SJSA1 (cell line): ENCODE measurements at regions not wholly inside any gene's neighbourhood (a gene's known extent, or its start where the extent isn't known, plus 50 kb on each side); places are given as distances from the start of the nearest gene placed in this dataset.
"Not testable (repeated sequence)": the region's sequence is repeated elsewhere in the genome, so short reads cannot be mapped to it uniquely, and the experiment has no call there.

Experiments
- DNase-seq, 2 experiments: peaks; one replicate each; pipeline ENCODE4 v3.0.0-alpha.2; 2015 to 2020; ENCODE audit warnings: low spot score in 2 of 2, low read depth in 1 of 2
- H3K27ac ChIP-seq: fragments of 250-450 bp; sonication (Bioruptor Pico); 2 replicates; pipeline ENCODE4 v1.5.1; 2020; ENCODE audit warnings: mild to moderate bottlenecking, moderate library complexity
- H3K27me3 ChIP-seq: fragments of 250-450 bp; sonication (Bioruptor Pico); replicated peaks from 2 replicates; pipeline ENCODE4 v1.5.1; 2020; ENCODE audit warnings: mild to moderate bottlenecking, moderate library complexity
- H3K36me3 ChIP-seq: fragments of 250-450 bp; sonication (Bioruptor Pico); 2 replicates; pipeline ENCODE4 v1.5.1; 2020; ENCODE audit warnings: mild to moderate bottlenecking
- H3K4me1 ChIP-seq: fragments of 250-450 bp; sonication (Bioruptor Pico); replicated peaks from 2 replicates; pipeline ENCODE4 v1.6.1; 2021; ENCODE audit warnings: mild to moderate bottlenecking
- H3K4me3 ChIP-seq: fragments of 250-450 bp; sonication (Bioruptor Pico); 2 replicates; pipeline ENCODE4 v1.5.1; 2020; ENCODE audit warnings: mild to moderate bottlenecking
- H3K9me3 ChIP-seq: fragments of 250-450 bp; sonication (Bioruptor Pico); replicated peaks from 2 replicates; pipeline ENCODE4 v1.5.1; 2020; ENCODE audit warnings: mild to moderate bottlenecking

DNA sequence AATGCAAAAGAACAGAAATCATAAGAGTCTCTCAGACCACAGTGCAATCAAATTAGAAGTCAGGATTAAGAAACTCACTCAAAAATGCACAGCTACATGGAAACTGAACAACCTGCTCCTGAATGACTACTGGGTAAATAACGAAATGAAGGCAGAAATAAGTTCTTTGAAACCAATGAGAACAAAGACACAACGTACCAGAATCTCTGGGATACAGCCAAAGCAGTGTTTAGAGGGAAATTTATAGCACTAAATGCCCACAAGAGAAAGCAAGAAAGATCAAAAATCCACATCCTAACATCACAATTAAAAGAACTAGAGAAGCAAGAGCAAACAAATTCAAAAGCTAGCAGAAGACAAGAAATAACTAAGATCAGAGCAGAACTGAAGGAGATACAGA is 160.5 kb upstream of the ZNF648 start:
- H3K4me3 ChIP-seq, H3K9me3 ChIP-seq, H3K36me3 ChIP-seq, H3K27ac ChIP-seq, H3K4me1 ChIP-seq, H3K27me3 ChIP-seq, DNase-seq: not testable (repeated sequence)

DNA sequence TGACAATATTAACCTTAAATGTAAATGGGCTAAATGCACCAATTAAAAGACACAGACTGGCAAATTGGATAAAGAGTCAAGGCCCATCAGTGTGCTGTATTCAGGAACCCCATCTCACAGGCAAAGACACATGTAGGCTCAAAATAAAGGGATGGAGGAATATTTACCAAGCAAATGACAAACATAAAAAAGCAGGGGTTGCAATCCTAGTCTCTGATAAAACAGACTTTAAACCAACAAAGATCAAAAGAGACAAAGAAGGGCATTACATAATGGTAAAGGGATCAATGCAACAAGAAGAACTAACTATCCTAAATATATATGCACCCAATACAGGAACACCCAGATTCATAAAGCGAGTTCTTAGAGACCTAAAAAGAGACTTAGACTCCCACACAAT is 159.9 kb upstream of the ZNF648 start:
- H3K4me1 ChIP-seq, H3K9me3 ChIP-seq, H3K36me3 ChIP-seq, H3K27me3 ChIP-seq, H3K4me3 ChIP-seq, DNase-seq, H3K27ac ChIP-seq: not testable (repeated sequence)

DNA sequence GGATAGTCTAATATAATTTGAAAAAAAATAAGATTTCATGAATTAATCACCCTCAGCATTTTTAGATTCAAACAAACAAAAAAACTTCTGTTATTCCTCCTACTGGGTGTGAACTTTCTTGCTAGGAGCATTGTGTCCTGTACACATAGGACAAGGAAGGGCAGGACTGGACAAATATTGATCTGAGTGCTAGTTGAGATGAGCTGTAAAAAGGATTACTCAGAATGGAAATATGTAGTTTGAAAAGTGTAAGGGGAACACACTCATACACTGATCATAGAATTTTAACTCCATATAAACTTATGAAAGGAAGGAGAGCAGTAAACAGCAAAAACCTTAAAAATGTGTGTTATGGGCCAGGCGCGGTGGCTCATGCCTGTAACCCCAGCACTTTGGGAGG is 156.5 kb upstream of the ZNF648 start:
- no peaks in the 10 kb centered on the region for H3K4me1 ChIP-seq
- H3K9me3 ChIP-seq = no peaks in the 10 kb centered on the region
- no peak for DNase-seq
- H3K4me3 ChIP-seq = no peak overlapping the region
- no peaks in the 10 kb centered on the region for H3K27me3 ChIP-seq
- H3K36me3 ChIP-seq = no peaks in the 10 kb centered on the region
- H3K27ac ChIP-seq = no peak overlapping the region

DNA sequence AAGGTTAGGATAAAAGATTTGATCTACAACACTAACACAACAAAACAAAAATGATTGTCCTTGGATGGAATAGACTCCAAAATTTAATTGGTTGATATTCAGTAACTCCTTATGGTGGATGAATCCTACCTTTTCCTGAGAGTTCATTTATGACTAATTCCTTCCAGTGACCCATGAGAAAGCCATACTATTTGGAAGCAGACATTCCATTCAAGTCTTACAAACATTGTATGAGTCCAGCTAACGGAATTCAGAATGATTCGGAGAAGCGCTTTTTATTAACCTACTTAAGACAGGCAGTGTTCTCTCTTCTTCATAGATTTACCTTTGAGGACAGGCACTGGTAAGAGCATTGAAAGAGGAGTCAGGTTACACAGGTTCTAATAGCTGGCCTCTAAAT is 155.6 kb upstream of the ZNF648 start:
- H3K4me3 ChIP-seq = no peak overlapping the region

DNA sequence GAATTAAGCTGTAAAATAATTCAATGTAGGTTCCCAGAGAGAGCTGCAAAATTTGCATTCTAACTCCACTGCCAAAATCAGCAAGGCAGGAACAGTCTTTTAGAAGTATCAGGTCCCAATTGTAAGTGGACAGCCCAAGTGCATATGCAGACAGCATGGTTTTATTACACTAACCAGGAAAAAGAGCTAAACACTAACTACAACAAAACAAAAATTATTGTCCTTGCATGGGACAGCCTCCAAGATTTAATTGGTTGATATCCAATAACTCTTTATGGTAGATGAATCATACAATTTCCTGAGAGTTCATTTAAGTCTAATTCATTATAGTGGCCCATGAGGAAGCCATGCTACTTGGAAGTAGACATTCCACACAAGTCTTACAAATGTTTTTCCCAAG is 154.3 kb upstream of the ZNF648 start:
- H3K9me3 ChIP-seq = no peaks in the 10 kb centered on the region
- no peaks in the 10 kb centered on the region for H3K4me1 ChIP-seq
- no peak overlapping the region for H3K27ac ChIP-seq
- DNase-seq = no peak
- H3K27me3 ChIP-seq = no peaks in the 10 kb centered on the region
- H3K4me3 ChIP-seq = no peak overlapping the region
- H3K36me3 ChIP-seq = no peaks in the 10 kb centered on the region

More for the DNA sequence above, 155.6 kb upstream of the ZNF648 start:
- DNase-seq = no peak
- Histone ChIP-seq H3K4me1 (no peaks in the 10 kb centered on the region), H3K27me3 (no peaks in the 10 kb centered on the region), H3K36me3 (no peaks in the 10 kb centered on the region), H3K9me3 (no peaks in the 10 kb centered on the region), H3K27ac (no peak overlapping the region)

DNA sequence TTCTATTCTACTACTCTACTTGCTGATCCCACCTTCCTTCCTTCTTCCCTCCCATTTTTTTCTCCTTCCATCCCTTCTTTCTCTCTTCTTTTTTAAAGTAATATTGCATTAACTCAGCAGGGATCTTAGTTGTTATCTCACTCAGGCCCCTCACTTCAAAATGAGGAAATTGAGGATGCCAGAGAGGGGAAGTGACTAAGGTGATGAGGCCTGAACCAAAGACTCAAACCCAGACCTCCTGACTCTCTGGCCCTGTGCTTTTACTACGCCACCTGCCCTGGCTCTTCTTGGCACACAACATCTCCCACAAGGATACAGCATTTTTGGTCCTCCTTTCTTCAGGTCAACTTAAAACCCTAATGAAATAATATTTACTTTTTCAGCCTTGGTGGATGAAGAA is 151.7 kb upstream of the ZNF648 start:
- Histone ChIP-seq H3K27ac (no peak overlapping the region), H3K4me1 (no peaks in the 10 kb centered on the region), H3K9me3 (no peaks in the 10 kb centered on the region), H3K36me3 (no peaks in the 10 kb centered on the region), H3K4me3 (no peak overlapping the region), H3K27me3 (no peaks in the 10 kb centered on the region)
- DNase-seq = no peak

DNA sequence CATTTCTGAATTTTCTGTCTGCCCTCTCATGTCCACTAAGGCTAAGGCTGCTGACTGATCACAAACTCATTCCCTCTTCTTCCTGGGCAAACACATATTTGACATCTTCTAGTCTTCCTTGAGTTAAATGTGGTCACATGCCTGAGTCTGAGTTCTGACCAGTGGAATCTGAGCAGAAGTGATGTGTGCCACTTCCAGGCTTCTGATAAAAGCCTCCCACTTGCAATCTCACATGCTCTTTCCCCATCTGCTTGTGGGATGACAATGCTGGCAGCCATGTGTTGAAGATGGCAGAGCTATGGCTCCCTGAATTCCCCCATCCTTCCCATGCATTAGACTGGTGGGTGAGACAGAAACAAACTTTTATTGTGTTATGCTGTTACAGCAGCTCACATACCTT is 149.9 kb upstream of the ZNF648 start:
- DNase-seq = no peak
- no peaks in the 10 kb centered on the region for H3K9me3 ChIP-seq
- no peaks in the 10 kb centered on the region for H3K27me3 ChIP-seq
- no peak overlapping the region for H3K4me3 ChIP-seq
- H3K27ac ChIP-seq = no peak overlapping the region
- H3K4me1 ChIP-seq = no peaks in the 10 kb centered on the region
- no peaks in the 10 kb centered on the region for H3K36me3 ChIP-seq

DNA sequence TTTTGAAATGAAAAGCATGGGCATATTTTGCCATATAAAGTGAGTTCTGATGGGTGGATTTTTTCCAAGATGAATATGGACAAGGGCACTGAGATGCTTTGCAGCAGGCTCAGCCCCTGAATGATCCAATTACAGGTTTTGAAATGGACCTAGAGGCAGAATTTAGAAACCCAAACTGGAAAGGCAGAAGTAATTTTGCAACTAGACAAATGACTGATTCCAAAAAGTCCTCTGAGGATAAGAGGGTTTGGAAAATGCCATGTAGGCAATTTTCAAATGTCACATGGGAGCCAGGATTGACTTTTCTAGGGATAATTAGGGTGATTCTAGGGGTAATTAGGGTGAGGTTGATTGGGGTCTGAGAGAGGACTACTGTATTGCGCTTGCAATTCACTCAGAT is 148.9 kb upstream of the ZNF648 start:
- Histone ChIP-seq H3K27me3 (no peaks in the 10 kb centered on the region), H3K4me3 (no peak overlapping the region), H3K36me3 (no peaks in the 10 kb centered on the region), H3K9me3 (no peaks in the 10 kb centered on the region), H3K27ac (no peak overlapping the region), H3K4me1 (no peaks in the 10 kb centered on the region)
- DNase-seq = no peak

DNA sequence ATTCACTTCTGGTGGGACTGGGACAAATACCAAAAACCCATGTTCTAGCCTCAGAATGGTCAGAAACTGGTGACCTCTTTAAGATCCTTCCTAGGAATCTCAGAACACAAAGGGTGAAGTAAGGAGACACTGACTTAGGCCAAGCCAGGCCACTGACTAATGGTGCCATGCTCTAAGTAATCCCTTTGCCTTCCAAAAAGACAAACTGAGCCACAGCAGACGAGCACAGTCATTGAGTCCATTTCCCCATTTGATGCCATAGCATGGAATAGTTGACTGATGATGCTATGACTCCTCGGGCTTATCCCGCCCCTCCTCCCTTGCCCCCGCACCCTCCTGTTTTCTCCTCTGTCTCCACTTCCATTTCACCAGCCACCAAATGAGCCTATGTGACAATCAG is 145.8 kb upstream of the ZNF648 start:
- no peaks in the 10 kb centered on the region for H3K9me3 ChIP-seq
- no peak overlapping the region for H3K27ac ChIP-seq
- H3K4me1 ChIP-seq = no peaks in the 10 kb centered on the region
- H3K27me3 ChIP-seq = no peaks in the 10 kb centered on the region
- no peak for DNase-seq
- H3K4me3 ChIP-seq = no peak overlapping the region
- H3K36me3 ChIP-seq = no peaks in the 10 kb centered on the region

DNA sequence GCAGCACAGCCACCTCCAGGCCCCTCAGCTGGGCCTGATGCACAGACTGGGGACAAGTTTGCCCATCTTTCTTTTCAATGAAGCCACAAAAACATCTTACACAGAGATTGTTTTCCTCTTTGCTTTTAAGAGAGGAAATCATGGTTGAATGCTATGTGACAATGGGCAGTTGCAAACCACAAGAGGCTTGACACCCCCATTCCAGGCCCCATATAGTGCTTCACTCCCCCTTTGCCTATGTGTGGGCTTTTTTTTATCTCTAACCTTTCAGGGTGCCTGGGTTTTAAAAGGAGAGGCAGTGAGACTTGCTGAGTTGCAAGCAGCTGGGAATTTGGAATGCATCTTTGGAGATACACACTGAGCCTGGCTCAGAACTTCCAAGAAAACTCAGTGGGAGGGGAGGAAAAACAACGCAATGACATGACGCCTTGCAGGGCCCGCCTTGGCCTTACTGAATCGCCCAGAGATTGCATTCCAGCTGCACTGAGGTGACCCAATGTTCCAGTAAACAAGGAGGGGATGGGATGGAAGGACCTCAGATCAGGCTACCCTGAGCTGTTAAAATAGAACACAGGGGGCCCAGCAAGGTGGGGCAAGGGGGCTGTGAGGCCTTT is 145.2 kb upstream of the ZNF648 start:
- H3K27me3 ChIP-seq = no peaks in the 10 kb centered on the region
- no peak overlapping the region for H3K4me3 ChIP-seq
- H3K4me1 ChIP-seq = no peaks in the 10 kb centered on the region
- DNase-seq = no peak
- H3K36me3 ChIP-seq = no peaks in the 10 kb centered on the region
- no peak overlapping the region for H3K27ac ChIP-seq
- H3K9me3 ChIP-seq = no peaks in the 10 kb centered on the region

DNA sequence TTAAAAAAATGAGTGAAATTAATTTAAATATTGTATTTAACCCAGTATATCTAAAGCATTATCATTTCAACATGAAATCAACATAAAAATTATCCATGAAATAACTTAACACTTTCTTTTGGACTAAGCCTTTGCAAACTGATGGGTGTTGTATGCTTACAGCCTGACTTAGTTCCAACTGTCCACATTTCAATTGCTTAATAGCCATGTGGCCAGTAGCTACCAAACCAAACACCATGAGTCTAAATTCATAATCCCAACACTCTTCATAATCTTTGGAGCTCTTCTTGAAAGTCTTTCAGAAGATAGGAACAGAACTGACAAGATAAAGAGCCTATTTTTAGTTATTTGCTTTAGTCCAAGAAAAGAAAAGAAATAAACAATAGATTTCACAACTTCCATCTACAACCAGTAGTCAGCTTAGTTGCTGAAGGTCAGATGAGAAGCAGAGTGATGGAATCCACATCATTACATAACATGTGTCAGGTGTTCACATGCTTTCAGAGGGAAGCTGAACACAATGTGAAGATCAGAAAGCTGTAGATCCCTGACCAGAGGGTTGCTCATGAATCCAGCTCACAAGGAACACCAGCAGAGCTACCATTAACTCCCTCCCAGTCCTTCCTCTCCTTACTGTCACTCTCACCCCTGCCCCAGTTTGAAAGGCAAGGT is 144.0 kb upstream of the ZNF648 start:
- Histone ChIP-seq H3K4me1 (no peaks in the 10 kb centered on the region), H3K9me3 (no peaks in the 10 kb centered on the region), H3K27ac (no peak overlapping the region), H3K36me3 (no peaks in the 10 kb centered on the region), H3K4me3 (no peak overlapping the region), H3K27me3 (no peaks in the 10 kb centered on the region)
- no peak for DNase-seq

DNA sequence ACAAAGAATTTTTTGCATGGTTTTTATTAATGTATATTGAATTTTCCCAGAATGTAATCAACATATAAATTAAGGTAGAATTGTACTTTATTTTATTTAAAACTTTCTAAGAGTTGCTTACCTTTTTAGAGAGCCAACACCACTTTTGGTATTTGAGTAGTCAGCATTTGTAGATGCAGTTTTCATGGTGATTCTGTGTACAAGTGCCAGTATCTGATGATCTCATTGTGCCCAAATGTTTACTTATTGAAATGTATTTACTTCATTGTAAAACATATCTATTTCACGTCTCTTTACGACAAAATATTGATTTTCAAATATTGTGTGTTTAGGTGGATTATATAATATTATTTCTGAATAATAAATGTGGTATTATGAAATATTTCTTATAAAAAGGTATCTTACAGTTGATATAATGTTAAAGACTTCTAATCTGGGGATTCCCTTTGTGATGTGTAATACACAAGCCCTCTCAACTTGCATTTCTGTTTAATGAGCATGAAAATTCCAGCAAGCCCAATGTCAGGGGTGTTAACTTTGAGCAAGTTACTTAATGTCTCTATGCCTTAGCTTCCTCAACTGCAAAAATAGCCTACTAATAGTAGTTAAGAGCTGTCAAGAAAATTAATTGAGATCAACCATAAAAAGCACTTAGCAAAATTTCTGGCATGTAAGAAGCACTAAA is 141.8 kb upstream of the ZNF648 start:
- Histone ChIP-seq H3K4me3 (no peak overlapping the region), H3K27me3 (no peaks in the 10 kb centered on the region), H3K9me3 (no peaks in the 10 kb centered on the region), H3K4me1 (no peaks in the 10 kb centered on the region), H3K36me3 (no peaks in the 10 kb centered on the region), H3K27ac (no peak overlapping the region)
- no peak for DNase-seq

DNA sequence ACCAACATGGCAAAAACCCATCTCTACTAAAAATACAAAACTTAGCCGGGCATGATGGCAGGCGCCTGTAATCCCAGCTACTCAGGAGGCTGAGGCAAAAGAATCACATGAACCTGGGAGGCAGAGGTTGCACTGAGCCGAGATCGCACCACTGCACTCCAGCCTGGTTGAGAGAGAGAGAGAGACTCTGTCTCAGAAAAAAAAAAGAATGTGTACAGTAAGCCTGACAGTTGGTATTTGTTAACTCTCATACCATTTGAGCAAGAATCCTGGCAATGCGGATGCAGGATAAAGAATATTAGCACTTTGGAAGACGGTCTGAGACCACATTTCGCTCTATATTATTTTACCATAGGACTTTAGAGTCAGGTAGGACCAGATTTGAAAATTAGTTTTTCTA is 140.0 kb upstream of the ZNF648 start:
- H3K36me3 ChIP-seq, H3K4me3 ChIP-seq, H3K27ac ChIP-seq, H3K9me3 ChIP-seq, H3K4me1 ChIP-seq, DNase-seq, H3K27me3 ChIP-seq: not testable (repeated sequence)

DNA sequence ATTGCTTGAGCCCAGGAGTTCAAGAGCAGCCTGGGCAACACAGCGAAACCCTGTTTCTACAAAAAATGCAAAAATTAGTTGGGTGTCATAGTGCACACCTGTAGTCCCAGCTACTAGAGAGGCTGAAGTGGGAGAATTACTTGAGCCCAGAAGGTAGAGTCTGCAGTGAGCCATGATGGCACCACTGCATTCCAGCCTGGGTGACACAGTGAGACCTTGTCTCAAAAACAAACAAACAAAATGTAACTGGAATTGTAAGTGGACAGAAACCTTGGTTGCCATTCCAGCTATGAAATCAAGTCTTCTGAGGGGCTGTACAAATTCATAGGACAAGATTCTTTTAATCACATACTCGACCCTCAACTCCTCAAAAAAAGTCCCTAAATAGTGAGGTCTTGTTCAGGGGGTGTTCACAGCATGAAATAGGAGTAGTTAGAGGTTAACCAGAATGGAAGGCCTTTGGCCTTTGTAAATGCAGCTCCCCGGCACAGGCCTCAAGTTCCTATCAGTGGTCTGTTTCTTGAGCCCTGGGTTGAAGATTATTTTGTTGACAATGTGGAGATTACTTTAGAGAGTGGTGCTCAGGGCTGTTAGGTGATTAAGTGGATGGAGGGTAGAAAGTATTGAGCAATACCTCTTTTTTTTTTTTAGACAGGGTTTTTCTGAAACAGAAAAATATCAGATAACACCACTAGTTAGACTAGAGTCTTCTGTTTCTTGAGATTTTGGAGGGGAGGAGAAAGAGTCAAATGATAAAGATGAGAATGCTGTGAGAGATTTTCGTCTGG is 138.7 kb upstream of the ZNF648 start:
- no peaks in the 10 kb centered on the region for H3K27me3 ChIP-seq
- H3K4me1 ChIP-seq = no peaks in the 10 kb centered on the region
- H3K9me3 ChIP-seq = no peaks in the 10 kb centered on the region
- no peak for DNase-seq
- H3K4me3 ChIP-seq = no peak overlapping the region
- no peak overlapping the region for H3K27ac ChIP-seq
- H3K36me3 ChIP-seq = no peaks in the 10 kb centered on the region
